ENCODE measurements at regions not wholly inside any gene's neighbourhood (a gene's known extent, or its start where the extent isn't known, plus 50 kb on each side); places are given as distances from the start of the nearest gene placed in this dataset.

- no peak for DNase-seq (ENCODE audit: low read depth in 1 of 2, low spot score in 1 of 2)
These were observed 246.3 kb downstream of the HHIPL2 start for GRCh38 chr1:222301652-222302051.

- no peak for DNase-seq (ENCODE audit: low read depth in 1 of 2, low spot score in 1 of 2)
These were observed 248.4 kb downstream of the HHIPL2 start for GRCh38 chr1:222299524-222299923.

GRCh38 chr1:222290866-222291265 is 257.0 kb downstream of the HHIPL2 start:
- DNase-seq (ENCODE audit: low read depth in 1 of 2, low spot score in 1 of 2) = no peak

- no peak for DNase-seq (ENCODE audit: low read depth in 1 of 2, low spot score in 1 of 2)
These were observed 259.9 kb downstream of the HHIPL2 start for GRCh38 chr1:222288053-222288452.

GRCh38 chr1:222286011-222286410 is 261.9 kb downstream of the HHIPL2 start:
- DNase-seq (ENCODE audit: low read depth in 1 of 2, low spot score in 1 of 2) = no peak

GRCh38 chr1:222285526-222285925 is 262.4 kb downstream of the HHIPL2 start:
- DNase-seq (ENCODE audit: low read depth in 1 of 2, low spot score in 1 of 2) = no peak

GRCh38 chr1:222284466-222284865 is 263.4 kb downstream of the HHIPL2 start:
- no peak for DNase-seq (ENCODE audit: low read depth in 1 of 2, low spot score in 1 of 2)

- no peak for DNase-seq (ENCODE audit: low read depth in 1 of 2, low spot score in 1 of 2)
These were observed 264.6 kb downstream of the HHIPL2 start for GRCh38 chr1:222283147-222283768.

GRCh38 chr1:222279591-222279990 is 268.3 kb downstream of the HHIPL2 start:
- no peak for DNase-seq (ENCODE audit: low read depth in 1 of 2, low spot score in 1 of 2)

GRCh38 chr1:222278501-222278900 is 269.4 kb downstream of the HHIPL2 start:
- DNase-seq (ENCODE audit: low read depth in 1 of 2, low spot score in 1 of 2) = no peak

- DNase-seq (ENCODE audit: low read depth in 1 of 2, low spot score in 1 of 2) = no peak
These were observed 272.0 kb downstream of the HHIPL2 start for GRCh38 chr1:222275729-222276465.

GRCh38 chr1:222275001-222275728 is 272.7 kb downstream of the HHIPL2 start:
- no peak for DNase-seq (ENCODE audit: low read depth in 1 of 2, low spot score in 1 of 2)

- no peak for DNase-seq (ENCODE audit: low read depth in 1 of 2, low spot score in 1 of 2)
These were observed 281.4 kb downstream of the HHIPL2 start for GRCh38 chr1:222266223-222267196.

- DNase-seq (ENCODE audit: low read depth in 1 of 2, low spot score in 1 of 2) = no peak
These were observed 284.1 kb downstream of the HHIPL2 start for GRCh38 chr1:222263791-222264190.

- DNase-seq (ENCODE audit: low read depth in 1 of 2, low spot score in 1 of 2) = no peak
These were observed 290.9 kb downstream of the HHIPL2 start for GRCh38 chr1:222257027-222257426.

- no peak for DNase-seq (ENCODE audit: low read depth in 1 of 2, low spot score in 1 of 2)
These were observed 291.8 kb downstream of the HHIPL2 start for GRCh38 chr1:222256058-222256457.

- DNase-seq (ENCODE audit: low read depth in 1 of 2, low spot score in 1 of 2) = no peak
These were observed 295.1 kb downstream of the HHIPL2 start for GRCh38 chr1:222252788-222253187.

GRCh38 chr1:222251847-222252246 is 296.1 kb downstream of the HHIPL2 start:
- no peak for DNase-seq (ENCODE audit: low read depth in 1 of 2, low spot score in 1 of 2)

GRCh38 chr1:222250376-222250775 is 297.5 kb downstream of the HHIPL2 start:
- no peak for DNase-seq (ENCODE audit: low read depth in 1 of 2, low spot score in 1 of 2)

- DNase-seq (ENCODE audit: low read depth in 1 of 2, low spot score in 1 of 2) = no peak
These were observed 300.0 kb downstream of the HHIPL2 start for GRCh38 chr1:222247811-222248310.

- no peak for DNase-seq (ENCODE audit: low read depth in 1 of 2, low spot score in 1 of 2)
These were observed 300.8 kb downstream of the HHIPL2 start for GRCh38 chr1:222247081-222247480.

All from stimulated activated CD4-positive, alpha-beta T cell treated with anti-CD3 and anti-CD28 coated beads, Interleukin-15, amount 100 ng/mL, for 1 hour (primary cell).